Uterus (tissue), 3 donors: ENCODE measurements at regions not wholly inside any gene's neighbourhood (a gene's known extent, or its start where the extent isn't known, plus 50 kb on each side); places are given as distances from the start of the nearest gene placed in this dataset.

ENCODE experiments used
- DNase-seq, 2 donors: peaks; one replicate each; pipeline ENCODE4 v3.0.0-alpha.2; 2019 to 2020
- H3K27ac ChIP-seq, 2 donors: fragments of 200-600 bp; sonication (generic); 1 replicate in 1 of 2; 2 replicates in 1 of 2; pipeline ENCODE4 v1.5.1; 2016 to 2018
- H3K27me3 ChIP-seq, 2 donors: fragments of 200-600 bp; sonication (generic); one replicate each; pipeline ENCODE4 v1.5.1; 2018 to 2019; ENCODE audit warnings: control low read depth in 1 of 2
- H3K36me3 ChIP-seq, 2 donors: fragments of 200-600 bp; sonication (generic); one replicate each; pipeline ENCODE4 v1.5.1; 2019; ENCODE audit warnings: control low read depth in 1 of 2
- H3K4me1 ChIP-seq, 2 donors: fragments of 200-600 bp; sonication (generic); one replicate each; pipeline ENCODE4 v1.5.1; 2018 to 2019; ENCODE audit warnings: control low read depth in 1 of 2
- H3K4me3 ChIP-seq, 2 donors: fragments of 200-600 bp; sonication (generic); 1 replicate in 1 of 2; 2 replicates in 1 of 2; pipeline ENCODE4 v1.5.1; 2018 to 2019; ENCODE audit warnings: mild to moderate bottlenecking in 1 of 2
- H3K9me3 ChIP-seq, 2 donors: fragments of 200-600 bp; sonication (generic); one replicate each; pipeline ENCODE4 v1.5.1; 2019; ENCODE audit warnings: control low read depth in 1 of 2
- POLR2A ChIP-seq, 2 donors: fragments of 450-650 bp; IDR thresholded peaks; one replicate each; pipeline ENCODE4 v1.6.1; 2016; ENCODE audit warnings: antibody characterized with exemption in 2 of 2, mild to moderate bottlenecking in 1 of 2, moderate library complexity in 1 of 2
- intact Hi-C: fragments of 100-400 bp; cut with DNase I; formaldehyde crosslinking; loops from one replicate; pipeline ENCODE4 v1.15.1; 2023; ENCODE audit warnings: low total_unique reads
- TF ChIP-seq, protein P1 (sequence below), 4 experiments: fragments of 200-600 bp in 2 of 4; fragments of 450-650 bp in 2 of 4; sonication (generic) in 2 of 4; IDR thresholded peaks; one replicate each; pipeline ENCODE4 v1.5.1; 2016 to 2019; ENCODE audit warnings: antibody characterized with exemption in 4 of 4, mild to moderate bottlenecking in 2 of 4, moderate library complexity in 1 of 4
- donor health status: DM: yes; HTN: yes; CAD: no.

DNA sequence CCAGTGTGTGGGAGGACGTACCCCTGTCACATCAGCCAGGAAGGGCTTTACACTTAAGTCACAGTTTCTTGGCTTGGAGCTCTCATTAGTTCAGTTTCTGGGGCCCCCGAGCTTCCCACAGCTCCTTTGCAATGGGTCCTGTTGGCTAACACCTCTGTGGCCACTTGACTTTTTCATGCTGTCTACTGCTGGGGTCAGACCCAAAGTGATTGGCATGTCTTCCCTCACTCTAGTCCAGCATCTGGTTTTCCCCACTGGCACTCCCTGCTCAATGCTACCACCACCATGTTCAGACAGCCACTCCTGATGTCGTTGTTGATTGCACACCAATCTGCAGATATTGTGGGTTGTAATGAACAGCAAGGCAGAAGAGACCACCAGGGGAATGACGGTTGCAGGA, 379.0 kb downstream of the FOXO1 start:
- Histone ChIP-seq H3K4me1 (no peaks in the 10 kb centered on the region), H3K36me3 (no peaks in the 10 kb centered on the region), H3K4me3 (no peak overlapping the region), H3K27ac (no peak overlapping the region), H3K27me3 (no peaks in the 10 kb centered on the region), H3K9me3 (no peaks in the 10 kb centered on the region)
- intact Hi-C loops = no loop called here
- no peak for TF ChIP-seq POLR2A (IDR thresholded peaks at IDR 0.05)
- TF ChIP-seq, protein P1, sequence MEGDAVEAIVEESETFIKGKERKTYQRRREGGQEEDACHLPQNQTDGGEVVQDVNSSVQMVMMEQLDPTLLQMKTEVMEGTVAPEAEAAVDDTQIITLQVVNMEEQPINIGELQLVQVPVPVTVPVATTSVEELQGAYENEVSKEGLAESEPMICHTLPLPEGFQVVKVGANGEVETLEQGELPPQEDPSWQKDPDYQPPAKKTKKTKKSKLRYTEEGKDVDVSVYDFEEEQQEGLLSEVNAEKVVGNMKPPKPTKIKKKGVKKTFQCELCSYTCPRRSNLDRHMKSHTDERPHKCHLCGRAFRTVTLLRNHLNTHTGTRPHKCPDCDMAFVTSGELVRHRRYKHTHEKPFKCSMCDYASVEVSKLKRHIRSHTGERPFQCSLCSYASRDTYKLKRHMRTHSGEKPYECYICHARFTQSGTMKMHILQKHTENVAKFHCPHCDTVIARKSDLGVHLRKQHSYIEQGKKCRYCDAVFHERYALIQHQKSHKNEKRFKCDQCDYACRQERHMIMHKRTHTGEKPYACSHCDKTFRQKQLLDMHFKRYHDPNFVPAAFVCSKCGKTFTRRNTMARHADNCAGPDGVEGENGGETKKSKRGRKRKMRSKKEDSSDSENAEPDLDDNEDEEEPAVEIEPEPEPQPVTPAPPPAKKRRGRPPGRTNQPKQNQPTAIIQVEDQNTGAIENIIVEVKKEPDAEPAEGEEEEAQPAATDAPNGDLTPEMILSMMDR (IDR thresholded peaks at IDR 0.05) = no peak
- no peak for DNase-seq

DNA sequence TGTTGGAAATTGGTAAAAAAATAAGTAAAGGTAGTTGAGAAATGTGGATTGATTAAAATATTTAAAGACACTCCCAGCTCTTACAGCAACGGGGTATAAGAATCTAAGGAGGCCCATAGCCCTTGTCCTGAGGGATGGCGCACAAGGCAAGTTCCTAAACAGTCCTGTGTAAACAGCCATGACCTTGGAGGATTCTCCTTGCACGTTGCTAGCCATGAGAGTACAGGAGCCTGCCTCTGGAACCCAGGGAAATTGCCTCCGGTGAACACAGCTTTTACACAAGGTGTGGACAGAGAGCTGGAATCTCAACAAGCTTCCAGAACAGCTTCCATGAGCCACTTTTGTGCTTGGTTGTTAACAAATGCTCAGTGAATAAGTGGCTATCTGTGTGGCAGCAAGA, 378.2 kb downstream of the FOXO1 start:
- no peaks in the 10 kb centered on the region for H3K9me3 ChIP-seq
- H3K36me3 ChIP-seq = no peaks in the 10 kb centered on the region
- H3K4me1 ChIP-seq = no peaks in the 10 kb centered on the region
- intact Hi-C loops = no loop called here
- no peak overlapping the region for H3K27ac ChIP-seq
- no peaks in the 10 kb centered on the region for H3K27me3 ChIP-seq
- H3K4me3 ChIP-seq = no peak overlapping the region
- TF ChIP-seq, protein P1 (IDR thresholded peaks at IDR 0.05) = no peak
- no peak for TF ChIP-seq POLR2A (IDR thresholded peaks at IDR 0.05)
- no peak for DNase-seq

DNA sequence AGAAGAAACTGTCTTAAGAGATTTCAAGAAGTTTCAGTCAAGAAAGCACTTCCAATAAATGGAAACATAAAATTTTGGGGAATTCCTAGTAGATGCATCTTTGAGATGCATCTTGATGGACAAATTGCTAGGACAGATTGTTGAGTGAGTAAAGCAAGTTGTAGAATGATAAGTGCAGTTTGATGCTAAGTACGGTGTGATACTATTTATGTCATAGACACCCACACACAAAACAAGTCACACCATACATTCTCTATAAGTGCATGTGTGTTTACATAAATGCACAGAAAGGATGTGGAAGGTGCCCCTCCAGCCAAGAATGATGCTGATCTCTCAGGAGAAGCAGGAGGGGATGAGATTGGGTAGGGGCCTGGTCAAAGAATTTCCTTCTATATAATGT, 375.7 kb downstream of the FOXO1 start:
- H3K9me3 ChIP-seq = no peaks in the 10 kb centered on the region
- DNase-seq = no peak
- no peaks in the 10 kb centered on the region for H3K27me3 ChIP-seq
- TF ChIP-seq POLR2A (IDR thresholded peaks at IDR 0.05) = no peak
- TF ChIP-seq, protein P1 (IDR thresholded peaks at IDR 0.05) = no peak
- H3K4me3 ChIP-seq = no peak overlapping the region
- H3K4me1 ChIP-seq = no peaks in the 10 kb centered on the region
- intact Hi-C loops = no loop called here
- H3K27ac ChIP-seq = no peak overlapping the region
- H3K36me3 ChIP-seq = no peaks in the 10 kb centered on the region

DNA sequence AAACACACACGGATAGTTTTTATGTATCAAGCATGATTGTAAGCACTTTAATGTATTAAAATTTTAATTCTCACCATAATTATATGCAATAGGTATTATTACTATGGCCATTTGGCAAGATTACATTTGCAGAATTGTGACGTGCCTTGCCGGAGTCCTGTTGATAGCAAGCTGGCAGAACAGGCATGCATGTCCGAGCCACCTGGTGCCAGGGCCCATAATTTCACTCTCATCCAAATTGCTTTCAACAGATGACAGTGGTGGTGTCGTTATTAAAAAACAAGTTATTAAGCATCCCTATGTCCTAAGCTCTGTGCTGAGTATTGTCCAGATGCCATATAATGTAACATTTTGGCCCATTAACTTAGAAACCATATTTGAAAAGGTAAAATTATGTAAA, 374.3 kb downstream of the FOXO1 start:
- Histone ChIP-seq H3K36me3 (no peaks in the 10 kb centered on the region), H3K9me3 (peaks cover 0 to 5% of the 10 kb centered on the region in 2 donors), H3K4me3 (no peak overlapping the region), H3K4me1 (no peaks in the 10 kb centered on the region), H3K27me3 (no peaks in the 10 kb centered on the region), H3K27ac (no peak overlapping the region)
- DNase-seq = no peak
- TF ChIP-seq POLR2A (IDR thresholded peaks at IDR 0.05) = no peak
- TF ChIP-seq, protein P1 (IDR thresholded peaks at IDR 0.05) = no peak
- intact Hi-C loops = no loop called here

DNA sequence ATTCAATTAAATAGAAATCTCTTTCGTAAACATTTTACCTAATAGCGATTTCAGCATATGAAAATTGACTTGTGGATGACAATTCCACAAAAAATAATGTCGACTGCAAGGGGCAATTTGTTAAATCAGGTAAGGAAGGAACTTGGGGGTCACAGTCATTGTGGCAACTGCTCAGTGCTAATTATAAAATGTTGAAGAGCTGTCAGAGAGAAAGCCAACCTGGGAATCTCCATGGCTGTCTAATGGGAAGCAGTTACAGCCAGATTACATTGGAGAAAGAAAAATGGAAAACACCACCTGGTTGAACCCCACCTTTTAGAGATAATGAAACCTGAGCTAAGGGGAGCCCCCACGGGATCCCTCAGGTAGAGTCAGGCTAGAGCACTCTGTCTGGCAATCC, 373.9 kb downstream of the FOXO1 start:
- intact Hi-C loops = no loop called here
- no peak for DNase-seq

More for the DNA sequence above, 373.9 kb downstream of the FOXO1 start:
- Histone ChIP-seq H3K4me3 (no peak overlapping the region), H3K27me3 (no peaks in the 10 kb centered on the region), H3K4me1 (no peaks in the 10 kb centered on the region), H3K36me3 (no peaks in the 10 kb centered on the region), H3K9me3 (peaks cover 0 to 5% of the 10 kb centered on the region in 2 donors), H3K27ac (no peak overlapping the region)
- no peak for TF ChIP-seq POLR2A (IDR thresholded peaks at IDR 0.05)
- TF ChIP-seq, protein P1 (IDR thresholded peaks at IDR 0.05) = no peak
